ENCODE measurements at regions not wholly inside any gene's neighbourhood (a gene's known extent, or its start where the extent isn't known, plus 50 kb on each side); places are given as distances from the start of the nearest gene placed in this dataset.

GRCh38 chr20:60124776-60125381 lies 166.7 kb downstream of the CDH26 start:
- no peak for DNase-seq (ENCODE audit: low spot score in 2 of 2)
- Histone ChIP-seq H3K4me3 (no peak overlapping the region), H3K4me1 (no peaks in the 10 kb centered on the region), H3K27me3 (ENCODE audit: low read depth) (no peaks in the 10 kb centered on the region), H3K36me3 (replicated peaks) (no peaks in the 10 kb centered on the region), H3K9me3 (no peaks in the 10 kb centered on the region)
- in situ Hi-C loops (cut with MboI; ENCODE audit: low sequenced_read_pairs) = no loop called here

GRCh38 chr20:60125513-60125912 lies 167.3 kb downstream of the CDH26 start:
- no peaks in the 10 kb centered on the region for H3K36me3 ChIP-seq (replicated peaks)
- H3K4me1 ChIP-seq = no peaks in the 10 kb centered on the region
- H3K9me3 ChIP-seq = no peaks in the 10 kb centered on the region
- no peak overlapping the region for H3K4me3 ChIP-seq
- no peak for DNase-seq (ENCODE audit: low spot score in 2 of 2)
- no peaks in the 10 kb centered on the region for H3K27me3 ChIP-seq (ENCODE audit: low read depth)
- in situ Hi-C loops (cut with MboI; ENCODE audit: low sequenced_read_pairs) = no loop called here

- no peaks in the 10 kb centered on the region for H3K36me3 ChIP-seq (replicated peaks)
- no peak for DNase-seq (ENCODE audit: low spot score in 2 of 2)
- H3K9me3 ChIP-seq = no peaks in the 10 kb centered on the region
- in situ Hi-C loops (cut with MboI; ENCODE audit: low sequenced_read_pairs) = no loop called here
- no peaks in the 10 kb centered on the region for H3K27me3 ChIP-seq (ENCODE audit: low read depth)
- no peaks in the 10 kb centered on the region for H3K4me1 ChIP-seq
- H3K4me3 ChIP-seq = no peak overlapping the region
Measured at GRCh38 chr20:60126975-60127374, 168.8 kb downstream of the CDH26 start.

- no peaks in the 10 kb centered on the region for H3K36me3 ChIP-seq (replicated peaks)
- H3K27me3 ChIP-seq (ENCODE audit: low read depth) = no peaks in the 10 kb centered on the region
- in situ Hi-C loops (cut with MboI; ENCODE audit: low sequenced_read_pairs) = no loop called here
- no peak for DNase-seq (ENCODE audit: low spot score in 2 of 2)
- H3K4me3 ChIP-seq = no peak overlapping the region
- H3K9me3 ChIP-seq = no peaks in the 10 kb centered on the region
- H3K4me1 ChIP-seq = no peaks in the 10 kb centered on the region
Measured at GRCh38 chr20:60131375-60131774, 173.2 kb downstream of the CDH26 start.

GRCh38 chr20:60132162-60132826 lies 174.1 kb downstream of the CDH26 start:
- Histone ChIP-seq H3K36me3 (replicated peaks) (no peaks in the 10 kb centered on the region), H3K9me3 (no peaks in the 10 kb centered on the region), H3K27me3 (ENCODE audit: low read depth) (no peaks in the 10 kb centered on the region), H3K4me3 (no peak overlapping the region), H3K4me1 (no peaks in the 10 kb centered on the region)
- in situ Hi-C loops (cut with MboI; ENCODE audit: low sequenced_read_pairs) = no loop called here
- no peak for DNase-seq (ENCODE audit: low spot score in 2 of 2)

- Histone ChIP-seq H3K9me3 (no peaks in the 10 kb centered on the region), H3K27me3 (ENCODE audit: low read depth) (no peaks in the 10 kb centered on the region), H3K4me1 (no peaks in the 10 kb centered on the region), H3K36me3 (replicated peaks) (no peaks in the 10 kb centered on the region), H3K4me3 (no peak overlapping the region)
- no peak for DNase-seq (ENCODE audit: low spot score in 2 of 2)
- in situ Hi-C loops (cut with MboI; ENCODE audit: low sequenced_read_pairs) = no loop called here
Measured at GRCh38 chr20:60132827-60133670, 174.8 kb downstream of the CDH26 start.

- Histone ChIP-seq H3K36me3 (replicated peaks) (no peaks in the 10 kb centered on the region), H3K4me3 (no peak overlapping the region), H3K4me1 (no peaks in the 10 kb centered on the region), H3K9me3 (no peaks in the 10 kb centered on the region), H3K27me3 (ENCODE audit: low read depth) (no peaks in the 10 kb centered on the region)
- in situ Hi-C loops (cut with MboI; ENCODE audit: low sequenced_read_pairs) = no loop called here
- DNase-seq (ENCODE audit: low spot score in 2 of 2) = no peak
Measured at GRCh38 chr20:60135276-60135675, 177.1 kb downstream of the CDH26 start.

- in situ Hi-C loops (cut with MboI; ENCODE audit: low sequenced_read_pairs) = no loop called here
- Histone ChIP-seq H3K36me3 (replicated peaks) (no peaks in the 10 kb centered on the region), H3K9me3 (no peaks in the 10 kb centered on the region), H3K4me3 (no peak overlapping the region), H3K27me3 (ENCODE audit: low read depth) (no peaks in the 10 kb centered on the region), H3K4me1 (no peaks in the 10 kb centered on the region)
- no peak for DNase-seq (ENCODE audit: low spot score in 2 of 2)
Measured at GRCh38 chr20:60136645-60137401, 178.6 kb downstream of the CDH26 start.

GRCh38 chr20:60137657-60138245 lies 179.5 kb downstream of the CDH26 start:
- Histone ChIP-seq H3K4me3 (no peak overlapping the region), H3K4me1 (no peaks in the 10 kb centered on the region), H3K36me3 (replicated peaks) (no peaks in the 10 kb centered on the region), H3K9me3 (no peaks in the 10 kb centered on the region), H3K27me3 (ENCODE audit: low read depth) (no peaks in the 10 kb centered on the region)
- in situ Hi-C loops (cut with MboI; ENCODE audit: low sequenced_read_pairs) = no loop called here
- no peak for DNase-seq (ENCODE audit: low spot score in 2 of 2)

GRCh38 chr20:60138256-60139220 lies 180.3 kb downstream of the CDH26 start:
- H3K4me3 ChIP-seq = no peak overlapping the region
- DNase-seq (ENCODE audit: low spot score in 2 of 2) = no peak

GRCh38 chr20:60139663-60140446 lies 181.6 kb downstream of the CDH26 start:
- no peaks in the 10 kb centered on the region for H3K36me3 ChIP-seq (replicated peaks)
- no peak overlapping the region for H3K4me3 ChIP-seq
- no peak for DNase-seq (ENCODE audit: low spot score in 2 of 2)
- in situ Hi-C loops (cut with MboI; ENCODE audit: low sequenced_read_pairs) = no loop called here
- no peaks in the 10 kb centered on the region for H3K4me1 ChIP-seq
- H3K9me3 ChIP-seq = no peaks in the 10 kb centered on the region
- H3K27me3 ChIP-seq (ENCODE audit: low read depth) = no peaks in the 10 kb centered on the region

More at GRCh38 chr20:60138256-60139220, 180.3 kb downstream of the CDH26 start:
- no peaks in the 10 kb centered on the region for H3K36me3 ChIP-seq (replicated peaks)
- no peaks in the 10 kb centered on the region for H3K9me3 ChIP-seq
- in situ Hi-C loops (cut with MboI; ENCODE audit: low sequenced_read_pairs) = no loop called here
- no peaks in the 10 kb centered on the region for H3K4me1 ChIP-seq
- no peaks in the 10 kb centered on the region for H3K27me3 ChIP-seq (ENCODE audit: low read depth)

- in situ Hi-C loops (cut with MboI; ENCODE audit: low sequenced_read_pairs) = no loop called here
- Histone ChIP-seq H3K9me3 (no peaks in the 10 kb centered on the region), H3K4me1 (no peaks in the 10 kb centered on the region), H3K4me3 (no peak overlapping the region), H3K27me3 (ENCODE audit: low read depth) (no peaks in the 10 kb centered on the region), H3K36me3 (replicated peaks) (no peaks in the 10 kb centered on the region)
- DNase-seq (ENCODE audit: low spot score in 2 of 2) = no peak
Measured at GRCh38 chr20:60142587-60142986, 184.4 kb downstream of the CDH26 start.
